SK-N-SH (cell line): ENCODE measurements at regions not wholly inside any gene's neighbourhood (a gene's known extent, or its start where the extent isn't known, plus 50 kb on each side); places are given as distances from the start of the nearest gene placed in this dataset.

ENCODE experiments used
- CTCF ChIA-PET: fragments of 300-600, 350-600 bp; formaldehyde crosslinking; extraction: SDS; loops from one replicate; lab custom pipeline; 2021; lab: Yijun Ruan, JAX
- POLR2A ChIA-PET: fragments of 350-600 bp; sonication (Branson Sonifier 250); formaldehyde crosslinking; extraction: SDS; loops from one replicate; lab custom pipeline; 2020; ENCODE audit warnings: antibody characterized with exemption, inconsistent platforms; lab: Yijun Ruan, JAX
- DNase-seq: peaks from one replicate; pipeline ENCODE4 v3.0.0; 2012
- H2AFZ ChIP-seq: fragments of 200-600 bp; sonication (generic); 2 replicates; pipeline ENCODE4 v1.8.1; 2016; ENCODE audit warnings: antibody characterized with exemption, mild to moderate bottlenecking, low read depth
- H3F3A ChIP-seq: fragments of 200-600 bp; sonication (generic); replicated peaks from 2 replicates; pipeline ENCODE3; 2016; ENCODE audit warnings: antibody characterized with exemption, mild to moderate bottlenecking; ENCODE audit not compliant: insufficient read depth
- H3K27ac ChIP-seq, 2 experiments: fragments of 200-500 bp in 1 of 2; fragments of 200-600 bp in 1 of 2; sonication (Bioruptor generic) in 1 of 2; sonication (generic), shearing (Covaris generic) in 1 of 2; 2 replicates each; pipeline versions ENCODE4 v1.5.1 to v1.6.1; 2014 to 2016; ENCODE audit warnings: low read depth in 2 of 2, inconsistent platforms in 1 of 2, low read length in 1 of 2, mild to moderate bottlenecking in 1 of 2, mixed read lengths in 1 of 2
- H3K27me3 ChIP-seq: fragments of 200-600 bp; sonication (generic), shearing (Covaris generic); 2 replicates; pipeline ENCODE4 v1.6.1; 2016; ENCODE audit warnings: mixed run types; ENCODE audit not compliant: insufficient read depth
- H3K36me3 ChIP-seq, 2 experiments: fragments of 200-500 bp in 1 of 2; fragments of 200-600 bp in 1 of 2; sonication (Bioruptor generic) in 1 of 2; sonication (generic) in 1 of 2; replicated peaks in 1 of 2; 2 replicates each; pipeline versions ENCODE3 to v1.5.1; 2014 to 2016; ENCODE audit warnings: low read length in 1 of 2, mild to moderate bottlenecking in 1 of 2; ENCODE audit not compliant: insufficient read depth in 2 of 2, control insufficient read depth in 1 of 2
- H3K4me1 ChIP-seq, 2 experiments: fragments of 200-500 bp in 1 of 2; fragments of 200-600 bp in 1 of 2; sonication (Bioruptor generic) in 1 of 2; sonication (generic), shearing (Covaris generic) in 1 of 2; 2 replicates each; pipeline versions ENCODE4 v1.5.1 to v1.6.1; 2014 to 2016; ENCODE audit warnings: low read depth in 1 of 2, low read length in 1 of 2, mixed run types in 1 of 2; ENCODE audit not compliant: insufficient read depth in 2 of 2, control insufficient read depth in 1 of 2
- H3K4me2 ChIP-seq: fragments of 200-600 bp; sonication (generic), shearing (Covaris generic); 2 replicates; pipeline ENCODE4 v1.6.1; 2017; ENCODE audit warnings: mixed run types
- H3K4me3 ChIP-seq, 2 experiments: fragments of 200-500 bp in 1 of 2; fragments of 200-600 bp in 1 of 2; sonication (Bioruptor generic) in 1 of 2; sonication (generic), shearing (Covaris generic) in 1 of 2; 2 replicates each; pipeline versions ENCODE4 v1.5.1 to v1.8.1; 2014 to 2016; ENCODE audit warnings: low read depth in 2 of 2, inconsistent platforms in 1 of 2, low read length in 1 of 2, mild to moderate bottlenecking in 1 of 2, mixed read lengths in 1 of 2, moderate library complexity in 1 of 2
- H3K79me2 ChIP-seq: fragments of 200-600 bp; sonication (generic); 2 replicates; pipeline ENCODE4 v1.8.1; 2017; ENCODE audit warnings: mild to moderate bottlenecking; ENCODE audit not compliant: insufficient read depth
- H3K9ac ChIP-seq: fragments of 200-600 bp; sonication (generic); 2 replicates; pipeline ENCODE4 v1.6.1; 2017; ENCODE audit warnings: mixed run types
- H3K9me2 ChIP-seq: fragments of 200-600 bp; sonication (generic); 2 replicates; pipeline ENCODE4 v1.6.1; 2017; ENCODE audit warnings: mixed run types
- H3K9me3 ChIP-seq: fragments of 200-600 bp; sonication (generic); 2 replicates; pipeline ENCODE4 v1.6.1; 2017; ENCODE audit warnings: mixed run types, mild to moderate bottlenecking, moderate library complexity
- H4K20me1 ChIP-seq: fragments of 200-600 bp; sonication (generic); 2 replicates; pipeline ENCODE4 v1.6.1; 2017; ENCODE audit warnings: mild to moderate bottlenecking, mixed run types; ENCODE audit not compliant: insufficient read depth
- CHD2 ChIP-seq: fragments of 150-350 bp; IDR thresholded peaks from 2 replicates; pipeline ENCODE4 v1.6.1; 2018; ENCODE audit warnings: low read length; ENCODE audit not compliant: partially characterized antibody
- FOXJ3 ChIP-seq: sonication (generic); formaldehyde crosslinking; IDR thresholded peaks from 2 replicates; pipeline ENCODE4 v1.5.1; 2020; ENCODE audit warnings: mild to moderate bottlenecking, missing genetic modification reagents
- GABPA ChIP-seq: IDR thresholded peaks from 2 replicates; pipeline ENCODE4 v1.4.0; 2012; ENCODE audit warnings: low read depth, mild to moderate bottlenecking
- JUND ChIP-seq: IDR thresholded peaks from 2 replicates; pipeline ENCODE4 v1.4.0; 2012
- NFIC ChIP-seq: IDR thresholded peaks from 2 replicates; pipeline ENCODE4 v1.4.0; 2012; ENCODE audit warnings: borderline replicate concordance
- POLR2AphosphoS5 ChIP-seq: IDR thresholded peaks from 2 replicates; pipeline ENCODE4 v1.6.1; 2012; ENCODE audit warnings: low read depth, low read length
- RCOR1 ChIP-seq: fragments of 150-350 bp; IDR thresholded peaks from 2 replicates; pipeline ENCODE4 v1.6.1; 2017; ENCODE audit warnings: antibody characterized with exemption, low read length
- RFX5 ChIP-seq: IDR thresholded peaks from 2 replicates; pipeline ENCODE4 v1.6.1; 2012; ENCODE audit warnings: mild to moderate bottlenecking, improper control_type of control experiment, low read length
- RXRA ChIP-seq: IDR thresholded peaks from 2 replicates; pipeline ENCODE4 v1.4.0; 2012; ENCODE audit warnings: low read depth, mild to moderate bottlenecking, borderline replicate concordance
- SIN3A ChIP-seq: IDR thresholded peaks from 2 replicates; pipeline ENCODE4 v1.6.1; 2012; ENCODE audit warnings: low read depth, mild to moderate bottlenecking, low read length, moderate library complexity, borderline replicate concordance
- TAF1 ChIP-seq: IDR thresholded peaks from 2 replicates; pipeline ENCODE4 v1.6.1; 2012; ENCODE audit warnings: low read depth, mild to moderate bottlenecking, low read length, moderate library complexity, borderline replicate concordance
- TEAD4 ChIP-seq: IDR thresholded peaks from 2 replicates; pipeline ENCODE4 v1.4.0; 2012; ENCODE audit warnings: mild to moderate bottlenecking, borderline replicate concordance; ENCODE audit not compliant: insufficient read depth
- ZBTB33 ChIP-seq: IDR thresholded peaks from 2 replicates; pipeline ENCODE4 v1.4.0; 2012; ENCODE audit warnings: low read depth, borderline replicate concordance
- WGBS: methylation state at CpG from one replicate; pipeline ENCODE4 v1.1.6; 2017; ENCODE audit warnings: low lambda C conversion rate; 5-methylcytosine and 5-hydroxymethylcytosine counted together

GRCh38 chr5:167819406-167819805, 472.0 kb upstream of the WWC1 start:
- Histone ChIP-seq H4K20me1 (no peaks in the 10 kb centered on the region), H3K36me3 (no peaks in the 10 kb centered on the region), H3F3A (no peaks in the 10 kb centered on the region), H3K27ac (no peak overlapping the region), H3K9me3 (no peaks in the 10 kb centered on the region), H3K9ac (no peak overlapping the region), H3K27me3 (no peaks in the 10 kb centered on the region), H3K4me1 (peaks cover 0 to 3% of the 10 kb centered on the region in 2 experiments; a peak in 1 of 4 replicates), H3K4me2 (no peak overlapping the region), H3K4me3 (no peak overlapping the region), H3K9me2 (no peaks in the 10 kb centered on the region), H3K79me2 (no peaks in the 10 kb centered on the region), H2AFZ (no peak overlapping the region)
- DNase-seq = no peak
- POLR2A ChIA-PET = no interaction called here
- 45% methylated on average over 2 of the region's 3 CpGs for WGBS
- CTCF ChIA-PET = interaction anchor here (0.9 kb wide), 3 partner anchors 9 to 401 kb away, joined by 3 read pairs; no protein-coding TSS in a partner anchor
- TF ChIP-seq CHD2 = no peak
- no peak for TF ChIP-seq GABPA
- no peak for TF ChIP-seq FOXJ3 (CRISPR knock-in tag)
- no peak for TF ChIP-seq NFIC

GRCh38 chr5:167820101-167820990, 471.1 kb upstream of the WWC1 start:
- DNase-seq = no peak
- H3K27ac ChIP-seq = no peak overlapping the region
- no peak overlapping the region for H3K4me2 ChIP-seq
- H3K9me2 ChIP-seq = no peaks in the 10 kb centered on the region
- H3K4me3 ChIP-seq = no peak overlapping the region
- no peaks in the 10 kb centered on the region for H3F3A ChIP-seq
- H4K20me1 ChIP-seq = no peaks in the 10 kb centered on the region
- CTCF ChIA-PET = interaction anchor here (0.9 kb wide), 2 partner anchors 227 to 400 kb away, joined by 3 read pairs; no protein-coding TSS in a partner anchor
- no peaks in the 10 kb centered on the region; a peak in 1 of 4 replicates for H3K4me1 ChIP-seq
- H3K36me3 ChIP-seq = no peaks in the 10 kb centered on the region
- POLR2A ChIA-PET = interaction anchor here (1.2 kb wide), 1 partner anchor 10 kb away, joined by 3 read pairs; no protein-coding TSS in a partner anchor
- H3K27me3 ChIP-seq = no peaks in the 10 kb centered on the region
- WGBS = 73% methylated on average over 12 of the region's 12 CpGs
- TF ChIP-seq TAF1 (no peak), RFX5 (no peak), POLR2AphosphoS5 (no peak), GABPA (no peak)
- TF ChIP-seq, all 33 proteins: peak for 0
- H3K79me2 ChIP-seq = no peaks in the 10 kb centered on the region
- no peak overlapping the region for H2AFZ ChIP-seq
- H3K9ac ChIP-seq = no peak overlapping the region
- H3K9me3 ChIP-seq = no peaks in the 10 kb centered on the region

GRCh38 chr5:167821151-167821550, 470.3 kb upstream of the WWC1 start:
- H3K4me1 ChIP-seq = no peaks in the 10 kb centered on the region; a peak in 1 of 4 replicates
- no peaks in the 10 kb centered on the region for H3K9me2 ChIP-seq
- H2AFZ ChIP-seq = no peak overlapping the region
- DNase-seq = no peak
- H3K9ac ChIP-seq = no peak overlapping the region
- no peaks in the 10 kb centered on the region for H3K36me3 ChIP-seq
- no peaks in the 10 kb centered on the region for H3K79me2 ChIP-seq
- no peaks in the 10 kb centered on the region for H3K9me3 ChIP-seq
- ChIA-PET POLR2A (interaction anchor here (1.2 kb wide), 1 partner anchor 9 kb away, joined by 3 read pairs; no protein-coding TSS in a partner anchor), CTCF (no interaction called here)
- H3K27ac ChIP-seq = no peak overlapping the region
- H3K27me3 ChIP-seq = no peaks in the 10 kb centered on the region
- no peaks in the 10 kb centered on the region for H4K20me1 ChIP-seq
- no peak overlapping the region for H3K4me3 ChIP-seq
- 51% methylated on average over 2 of the region's 2 CpGs for WGBS
- H3F3A ChIP-seq = no peaks in the 10 kb centered on the region
- TF ChIP-seq SIN3A (no peak), ZBTB33 (no peak), RXRA (no peak), TAF1 (no peak), RCOR1 (no peak), JUND (no peak), TEAD4 (no peak), FOXJ3 (CRISPR knock-in tag) (no peak), RFX5 (no peak), CHD2 (no peak)
- no peak overlapping the region for H3K4me2 ChIP-seq
